HEK293T (cell line): ENCODE measurements at regions not wholly inside any gene's neighbourhood (a gene's known extent, or its start where the extent isn't known, plus 50 kb on each side); places are given as distances from the start of the nearest gene placed in this dataset.

ENCODE experiments used
- CTCF ChIA-PET: fragments of 350-600 bp; formaldehyde crosslinking; extraction: SDS; loops from one replicate; lab custom pipeline; 2021; ENCODE audit warnings: antibody characterized with exemption, inconsistent platforms; lab: Yijun Ruan, JAX
- POLR2A ChIA-PET: fragments of 350-600 bp; formaldehyde crosslinking; extraction: SDS; loops from one replicate; lab custom pipeline; 2020; ENCODE audit warnings: antibody characterized with exemption, inconsistent platforms; lab: Yijun Ruan, JAX
- DNase-seq: peaks from one replicate; pipeline ENCODE4 v3.0.0; 2012; ENCODE audit warnings: mixed read lengths; ENCODE audit errors: extremely low spot score
- ARNT ChIP-seq: fragments of 450-650 bp; IDR thresholded peaks from 2 replicates; pipeline ENCODE4 v1.6.1; 2017; ENCODE audit warnings: mild to moderate bottlenecking
- BHLHE40 ChIP-seq: fragments of 450-650 bp; IDR thresholded peaks from 2 replicates; pipeline ENCODE4 v1.6.1; 2016; ENCODE audit warnings: mild to moderate bottlenecking, moderate library complexity, borderline replicate concordance
- ELF4 ChIP-seq: fragments of 450-650 bp; IDR thresholded peaks from 2 replicates; pipeline ENCODE4 v1.6.1; 2017; ENCODE audit warnings: antibody characterized with exemption
- FOXA1 ChIP-seq: fragments of 450-650 bp; IDR thresholded peaks from 2 replicates; pipeline ENCODE4 v1.6.1; 2016; ENCODE audit warnings: mild to moderate bottlenecking
- FOXM1 ChIP-seq: fragments of 450-650 bp; IDR thresholded peaks from 2 replicates; pipeline ENCODE4 v1.6.1; 2017; ENCODE audit warnings: mild to moderate bottlenecking, borderline replicate concordance
- L3MBTL2 ChIP-seq: fragments of 450-650 bp; conservative IDR thresholded peaks from 2 replicates; pipeline ENCODE4 v1.6.1; 2016; ENCODE audit warnings: mild to moderate bottlenecking
- NFRKB ChIP-seq: fragments of 450-650 bp; IDR thresholded peaks from 2 replicates; pipeline ENCODE4 v1.6.1; 2016; ENCODE audit warnings: mild to moderate bottlenecking, moderate library complexity
- SP1 ChIP-seq: fragments of 450-650 bp; IDR thresholded peaks from 2 replicates; pipeline ENCODE4 v1.6.1; 2017
- TARDBP ChIP-seq: fragments of 450-650 bp; IDR thresholded peaks from 2 replicates; pipeline ENCODE4 v1.6.1; 2016
- ZNF384 ChIP-seq: fragments of 450-650 bp; IDR thresholded peaks from 2 replicates; pipeline ENCODE4 v1.6.1; 2016
- TF ChIP-seq, protein P1 (sequence below): fragments of 450-650 bp; IDR thresholded peaks from 2 replicates; pipeline ENCODE4 v1.6.1; 2016

DNA sequence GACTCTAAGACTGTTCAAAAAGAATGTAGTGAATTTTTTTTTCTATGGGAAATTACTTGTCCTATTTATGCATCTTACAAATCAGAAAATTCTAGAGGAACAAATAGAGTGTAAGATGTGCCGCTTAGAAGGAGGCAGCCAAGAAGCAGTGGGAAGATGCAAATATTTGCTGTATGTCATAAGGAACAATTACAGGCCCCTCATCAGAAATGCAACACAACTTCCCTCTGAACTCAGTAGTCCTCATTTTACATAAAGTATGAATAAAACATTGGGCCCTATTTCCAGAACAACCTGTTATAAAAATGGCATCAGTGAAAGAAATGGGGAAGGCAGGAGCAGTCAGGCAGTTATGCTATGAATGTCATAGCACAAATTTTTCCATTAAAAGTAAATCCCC lies 50.7 kb upstream of the SCG2 start:
- TF ChIP-seq NFRKB (no peak), ELF4 (no peak), SP1 (no peak), L3MBTL2 (no peak), BHLHE40 (no peak), ARNT (no peak), FOXA1 (no peak)
- DNase-seq: no peak
- ChIA-PET CTCF (no interaction called here), POLR2A (no interaction called here)

DNA sequence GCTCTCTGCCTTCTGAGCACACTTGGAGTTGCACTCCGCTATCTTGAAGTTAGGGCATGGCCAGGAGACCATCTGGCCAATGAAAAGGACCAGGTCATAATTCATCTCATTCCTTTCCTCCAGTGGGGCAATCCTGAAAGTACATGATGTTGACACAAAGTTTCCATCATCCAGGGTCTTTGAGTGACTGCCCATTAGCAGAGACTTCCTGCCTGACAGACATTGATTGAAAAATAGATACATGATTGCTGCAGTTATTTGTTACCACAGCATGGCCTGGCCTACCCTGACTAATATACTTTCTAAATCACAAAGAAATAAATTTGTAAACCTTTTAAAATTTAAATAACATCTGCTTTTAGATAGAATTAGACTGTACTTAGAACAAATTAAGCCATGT lies 50.0 kb upstream of the SCG2 start:
- CTCF ChIA-PET: no interaction called here
- no peak for TF ChIP-seq ZNF384
- TF ChIP-seq SP1: no peak
- TF ChIP-seq TARDBP: no peak
- TF ChIP-seq BHLHE40: no peak
- TF ChIP-seq, protein P1, sequence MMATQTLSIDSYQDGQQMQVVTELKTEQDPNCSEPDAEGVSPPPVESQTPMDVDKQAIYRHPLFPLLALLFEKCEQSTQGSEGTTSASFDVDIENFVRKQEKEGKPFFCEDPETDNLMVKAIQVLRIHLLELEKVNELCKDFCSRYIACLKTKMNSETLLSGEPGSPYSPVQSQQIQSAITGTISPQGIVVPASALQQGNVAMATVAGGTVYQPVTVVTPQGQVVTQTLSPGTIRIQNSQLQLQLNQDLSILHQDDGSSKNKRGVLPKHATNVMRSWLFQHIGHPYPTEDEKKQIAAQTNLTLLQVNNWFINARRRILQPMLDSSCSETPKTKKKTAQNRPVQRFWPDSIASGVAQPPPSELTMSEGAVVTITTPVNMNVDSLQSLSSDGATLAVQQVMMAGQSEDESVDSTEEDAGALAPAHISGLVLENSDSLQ: peak; percentile 27; the same call in 1 of the 2 replicates
- TF ChIP-seq FOXM1: no peak
- no peak for DNase-seq
- POLR2A ChIA-PET: no interaction called here
